ENCODE measurements at regions not wholly inside any gene's neighbourhood (a gene's known extent, or its start where the extent isn't known, plus 50 kb on each side); places are given as distances from the start of the nearest gene placed in this dataset.

GRCh38 chr15:96554541-96554940 is 224.0 kb downstream of the NR2F2 start:
- TF ChIP-seq CTCF (IDR thresholded peaks at IDR 0.05) (no peak), POLR2A (IDR thresholded peaks at IDR 0.05) (no peak)

All from tibial nerve (tissue), 3 donors.